NB4 (cell line): ENCODE measurements at regions not wholly inside any gene's neighbourhood (a gene's known extent, or its start where the extent isn't known, plus 50 kb on each side); places are given as distances from the start of the nearest gene placed in this dataset.

Source experiments
- MAX ChIP-seq: IDR thresholded peaks from 2 replicates; pipeline ENCODE4 v1.6.1; 2011; ENCODE audit warnings: low read depth, low read length
- POLR2A ChIP-seq: IDR thresholded peaks from 2 replicates; pipeline ENCODE4 v1.6.1; 2011; ENCODE audit warnings: mild to moderate bottlenecking; ENCODE audit not compliant: insufficient read length; ENCODE audit errors: extremely low read depth
- TF ChIP-seq, protein P1 (sequence below): IDR thresholded peaks from one replicate; pipeline ENCODE4 v1.5.1; 2012; ENCODE audit warnings: low read depth, low read length

DNA sequence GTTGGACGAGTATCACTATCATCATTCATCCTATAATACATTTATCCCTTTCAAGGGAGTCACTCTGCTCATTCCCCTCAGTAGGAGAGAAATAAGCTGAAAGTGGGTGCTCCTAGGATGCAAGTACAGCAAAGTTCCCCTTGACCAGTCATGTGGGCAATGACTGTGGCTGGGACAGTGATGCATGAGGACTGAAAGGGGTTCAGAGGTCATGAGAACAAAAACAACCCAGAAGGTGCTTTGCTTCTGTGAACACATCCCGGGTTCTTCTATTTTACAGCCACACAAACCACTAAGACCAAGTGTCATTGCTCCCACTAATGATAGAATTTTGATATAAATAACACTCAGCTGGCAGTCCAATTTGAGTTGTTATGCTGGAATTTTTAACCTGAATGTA lies 177.8 kb upstream of the ADCY2 start:
- TF ChIP-seq, protein P1, sequence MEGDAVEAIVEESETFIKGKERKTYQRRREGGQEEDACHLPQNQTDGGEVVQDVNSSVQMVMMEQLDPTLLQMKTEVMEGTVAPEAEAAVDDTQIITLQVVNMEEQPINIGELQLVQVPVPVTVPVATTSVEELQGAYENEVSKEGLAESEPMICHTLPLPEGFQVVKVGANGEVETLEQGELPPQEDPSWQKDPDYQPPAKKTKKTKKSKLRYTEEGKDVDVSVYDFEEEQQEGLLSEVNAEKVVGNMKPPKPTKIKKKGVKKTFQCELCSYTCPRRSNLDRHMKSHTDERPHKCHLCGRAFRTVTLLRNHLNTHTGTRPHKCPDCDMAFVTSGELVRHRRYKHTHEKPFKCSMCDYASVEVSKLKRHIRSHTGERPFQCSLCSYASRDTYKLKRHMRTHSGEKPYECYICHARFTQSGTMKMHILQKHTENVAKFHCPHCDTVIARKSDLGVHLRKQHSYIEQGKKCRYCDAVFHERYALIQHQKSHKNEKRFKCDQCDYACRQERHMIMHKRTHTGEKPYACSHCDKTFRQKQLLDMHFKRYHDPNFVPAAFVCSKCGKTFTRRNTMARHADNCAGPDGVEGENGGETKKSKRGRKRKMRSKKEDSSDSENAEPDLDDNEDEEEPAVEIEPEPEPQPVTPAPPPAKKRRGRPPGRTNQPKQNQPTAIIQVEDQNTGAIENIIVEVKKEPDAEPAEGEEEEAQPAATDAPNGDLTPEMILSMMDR, result no peak
- TF ChIP-seq POLR2A, result no peak
- no peak for TF ChIP-seq MAX
